K562 (cell line): ENCODE measurements at regions not wholly inside any gene's neighbourhood (a gene's known extent, or its start where the extent isn't known, plus 50 kb on each side); places are given as distances from the start of the nearest gene placed in this dataset.

Source experiments
- ATAC-seq: fragments of 200-7000 bp; cut with Tn5 transposase; 3 replicates; pipeline ENCODE4 v1.9.1; 2020; ENCODE audit warnings: moderate library complexity
- BruUV-seq: library from RNA; stranded (reverse); fragments of 400-500 nt; replicated peaks from 2 replicates; lab custom pipeline; 2021; lab: Mats Ljungman, UMichigan
- CTCF ChIA-PET: fragments of 300-600 bp; formaldehyde crosslinking; extraction: SDS; loops from one replicate; lab custom pipeline; 2021; ENCODE audit warnings: low intra/inter-chr PET ratio; lab: Yijun Ruan, JAX
- POLR2A ChIA-PET: fragments of 300-600, 350-650 bp; sonication (Branson Sonifier 250); formaldehyde crosslinking; extraction: SDS; loops from one replicate; lab custom pipeline; 2021; ENCODE audit warnings: antibody characterized with exemption, inconsistent platforms; lab: Yijun Ruan, JAX
- DNase-seq, 4 experiments: peaks; one replicate each; pipeline versions ENCODE4 v3.0.0 to v3.0.0-alpha.2; 2011 to 2018; ENCODE audit warnings: low spot score in 3 of 4, mixed read lengths in 3 of 4; ENCODE audit errors: extremely low read depth in 1 of 4
- FAIRE-seq: peaks from 2 replicates; lab custom pipeline; 2011; peaks lifted over from hg19 to GRCh38; lab: Jason Lieb, UNC
- H2AFZ ChIP-seq: 2 replicates; pipeline ENCODE4 v1.6.0; 2011; ENCODE audit warnings: low read depth, low read length, control low read depth, inconsistent platforms
- H3K27ac ChIP-seq: fragments of 200-600 bp; 3 replicates; pipeline ENCODE4 v1.8.0; 2011; ENCODE audit warnings: low read depth, mild to moderate bottlenecking, control low read depth, inconsistent platforms, low read length, moderate library complexity, mixed read lengths; ENCODE audit errors: extremely low read depth
- H3K27me3 ChIP-seq, 2 experiments: fragments of 300-600 bp in 1 of 2; 2 replicates in 1 of 2; 3 replicates in 1 of 2; pipeline versions ENCODE4 v1.6.0 to v1.8.0; 2011; ENCODE audit warnings: inconsistent platforms in 2 of 2, low read length in 2 of 2, mild to moderate bottlenecking in 1 of 2, mixed read lengths in 1 of 2, moderate library complexity in 1 of 2; ENCODE audit not compliant: control insufficient read depth in 2 of 2, insufficient read depth in 2 of 2
- H3K36me3 ChIP-seq: fragments of 300-600 bp; 3 replicates; pipeline ENCODE4 v1.8.0; 2011; ENCODE audit warnings: mild to moderate bottlenecking, low read length, inconsistent platforms; ENCODE audit not compliant: control insufficient read depth, insufficient read depth
- H3K4me1 ChIP-seq, 2 experiments: fragments of 200-600 bp in 1 of 2; replicated peaks in 1 of 2; 2 replicates in 1 of 2; 3 replicates in 1 of 2; pipeline versions ENCODE4 v1.5.1 to v1.8.0; 2011; ENCODE audit warnings: inconsistent platforms in 2 of 2, low read length in 2 of 2, mild to moderate bottlenecking in 1 of 2, mixed read lengths in 1 of 2, moderate library complexity in 1 of 2; ENCODE audit not compliant: control insufficient read depth in 2 of 2, insufficient read depth in 2 of 2
- H3K4me2 ChIP-seq: 2 replicates; pipeline ENCODE4 v1.6.1; 2011; ENCODE audit warnings: low read length, control low read depth, inconsistent platforms, mixed read lengths; ENCODE audit not compliant: insufficient read depth
- H3K4me3 ChIP-seq: fragments of 200-600 bp; sonication (generic), shearing (Covaris generic); 2 replicates; pipeline ENCODE4 v1.5.1; 2016; ENCODE audit warnings: control low read depth, inconsistent platforms
- H3K79me2 ChIP-seq: fragments of 200-600 bp; 3 replicates; pipeline ENCODE4 v1.8.0; 2011; ENCODE audit warnings: low read length, inconsistent platforms; ENCODE audit not compliant: control insufficient read depth, insufficient read depth
- H3K9ac ChIP-seq, 2 experiments: 2 replicates each; pipeline versions ENCODE4 v1.6.0 to v1.6.1; 2011; ENCODE audit warnings: low read depth in 2 of 2, low read length in 2 of 2, control low read depth in 1 of 2, inconsistent platforms in 1 of 2, mild to moderate bottlenecking in 1 of 2, mixed read lengths in 1 of 2; ENCODE audit not compliant: insufficient read depth in 1 of 2
- H3K9me1 ChIP-seq: one replicate; pipeline ENCODE4 v1.6.0; 2011; ENCODE audit warnings: inconsistent platforms, mild to moderate bottlenecking, low read length, moderate library complexity; ENCODE audit not compliant: control insufficient read depth, insufficient read depth
- H3K9me3 ChIP-seq: replicated peaks from 2 replicates; pipeline ENCODE4 v1.5.1; 2011; ENCODE audit warnings: low read depth, low read length, inconsistent platforms; ENCODE audit not compliant: control insufficient read depth, insufficient read depth
- H4K20me1 ChIP-seq: replicated peaks from 2 replicates; pipeline ENCODE4 v1.6.1; 2011; ENCODE audit warnings: low read length, inconsistent platforms, mixed read lengths; ENCODE audit not compliant: control insufficient read depth, insufficient read depth
- ARHGAP35 ChIP-seq: fragments of 450-650 bp; IDR thresholded peaks from 2 replicates; pipeline ENCODE4 v1.6.1; 2018; ENCODE audit not compliant: partially characterized antibody
- ATF2 ChIP-seq: sonication (generic); formaldehyde crosslinking; IDR thresholded peaks from 2 replicates; pipeline ENCODE4 v1.8.1; 2022; ENCODE audit warnings: missing genetic modification reagents
- ATF4 ChIP-seq: fragments of 450-650 bp; formaldehyde crosslinking; IDR thresholded peaks from 2 replicates; pipeline ENCODE4 v1.4.0; 2022; ENCODE audit warnings: mild to moderate bottlenecking, moderate library complexity
- MAFF ChIP-seq: IDR thresholded peaks from 2 replicates; pipeline ENCODE4 v1.6.1; 2012; ENCODE audit warnings: low read length, improper control_type of control experiment
- MAFG ChIP-seq: fragments of 450-650 bp; conservative IDR thresholded peaks from 2 replicates; pipeline ENCODE4 v1.6.1; 2016; ENCODE audit warnings: missing genetic modification characterization, missing compliant biosample characterization
- MAFK ChIP-seq: IDR thresholded peaks from 2 replicates; pipeline ENCODE4 v1.6.1; 2011; ENCODE audit warnings: low read length, improper control_type of control experiment
- MEIS2 ChIP-seq: fragments of 450-650 bp; IDR thresholded peaks from 2 replicates; pipeline ENCODE4 v1.6.1; 2014; ENCODE audit warnings: mild to moderate bottlenecking; ENCODE audit not compliant: partially characterized antibody
- MXI1 ChIP-seq: IDR thresholded peaks from 2 replicates; pipeline ENCODE4 v1.6.1; 2011; ENCODE audit warnings: low read depth, mild to moderate bottlenecking, improper control_type of control experiment, low read length
- POLR2B ChIP-seq: fragments of 450-650 bp; IDR thresholded peaks from 2 replicates; pipeline ENCODE4 v1.6.1; 2018; ENCODE audit warnings: low read depth; ENCODE audit not compliant: partially characterized antibody
- RB1 ChIP-seq: fragments of 450-650 bp; IDR thresholded peaks from 2 replicates; pipeline ENCODE4 v1.6.1; 2017; ENCODE audit warnings: low read depth, mild to moderate bottlenecking
- ZFPM2 ChIP-seq: fragments of 250-450 bp; sonication (Bioruptor Pico); IDR thresholded peaks from 2 replicates; pipeline ENCODE4 v1.5.1; 2022; ENCODE audit warnings: mild to moderate bottlenecking
- ZNF124 ChIP-seq: sonication (generic); formaldehyde crosslinking; IDR thresholded peaks from 2 replicates; pipeline ENCODE4 v1.8.1; 2022; ENCODE audit warnings: missing genetic modification reagents
- ZNF316 ChIP-seq: fragments of 450-650 bp; IDR thresholded peaks from 2 replicates; pipeline ENCODE4 v1.6.1; 2016
- ZNF57 ChIP-seq: fragments of 450-650 bp; formaldehyde crosslinking; IDR thresholded peaks from 2 replicates; pipeline ENCODE4 v1.4.0; 2020; ENCODE audit warnings: mild to moderate bottlenecking, moderate library complexity
- WGBS: fragments of 100-300 bp; shearing (Covaris generic); methylation state at CpG from one replicate; pipeline ENCODE4 v1.1.6; 2016; ENCODE audit warnings: low coverage, mixed read lengths; ENCODE audit not compliant: insufficient coverage; ENCODE audit errors: missing lambda C conversion rate; 5-methylcytosine and 5-hydroxymethylcytosine counted together
- in situ Hi-C: fragments of 300-500 bp; cut with MboI; formaldehyde crosslinking; loops from 4 replicates; pipeline ENCODE4 v1.15.0; 2018; ENCODE audit warnings: inconsistent platforms, mixed read lengths
- intact Hi-C: fragments of 100-400 bp; cut with micrococcal nuclease; formaldehyde crosslinking; loops from 2 replicates; pipeline ENCODE4 v1.14.2; 2022
- TF ChIP-seq, protein P1 (sequence below), 2 experiments: IDR thresholded peaks; 2 replicates each; pipeline ENCODE4 v1.6.1; 2012; ENCODE audit warnings: improper control_type of control experiment in 2 of 2, low read depth in 2 of 2, low read length in 2 of 2, borderline replicate concordance in 1 of 2

DNA sequence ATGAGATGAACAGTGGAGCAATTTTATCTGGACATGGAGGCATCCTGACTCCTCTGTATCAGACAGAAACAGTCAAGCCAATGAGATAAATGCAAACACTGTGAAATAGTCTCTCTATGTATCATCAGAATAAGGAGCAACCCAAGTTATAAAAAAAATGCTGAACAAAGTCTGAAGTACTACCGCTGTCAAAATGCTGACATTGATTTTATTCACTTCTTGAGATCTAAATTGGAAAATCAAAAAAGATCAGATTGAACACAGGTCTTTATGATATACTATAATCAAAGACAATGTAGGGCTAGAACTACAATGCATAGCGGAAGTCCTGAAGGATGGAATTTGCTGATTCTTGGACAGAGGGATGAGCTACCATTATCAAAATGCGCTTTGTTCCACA, 76.1 kb downstream of the FTHL17 start:
- intact Hi-C loops: no loop called here
- DNase-seq: no peak
- in situ Hi-C loops: no loop called here

DNA sequence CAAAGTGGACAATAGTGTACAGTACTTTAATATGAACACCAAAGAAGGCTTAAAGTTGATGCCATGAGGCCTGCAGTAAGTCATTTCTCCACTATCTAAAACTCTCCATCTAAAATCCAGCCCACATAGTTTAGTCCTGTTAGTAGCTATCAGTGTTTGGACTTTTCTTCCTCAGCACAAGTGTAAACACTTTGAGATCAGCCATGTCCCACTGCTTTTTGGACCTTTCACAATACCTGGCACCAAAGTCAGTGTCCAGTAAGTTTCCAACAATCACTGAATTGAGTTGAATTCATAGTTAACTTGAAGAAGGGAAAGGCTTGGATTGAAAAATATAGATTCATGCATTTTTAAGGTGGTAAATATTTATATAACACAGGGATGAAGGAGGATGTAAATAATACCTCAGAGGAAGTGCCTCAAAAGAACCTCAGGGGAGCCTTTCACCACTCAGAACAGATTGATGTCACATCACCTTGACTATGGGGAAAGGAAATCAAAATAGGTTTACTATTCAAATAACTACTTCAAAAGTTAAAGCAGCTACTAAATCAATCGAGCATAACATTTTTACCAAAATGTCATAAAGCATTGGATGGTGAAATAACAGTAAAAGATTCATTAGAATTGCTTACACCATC, 76.7 kb downstream of the FTHL17 start:
- Histone ChIP-seq H3K27me3 (no peaks in the 10 kb centered on the region; a peak in 3 of 5 replicates), H3K9me3 (no peaks in the 10 kb centered on the region), H3K9ac (no peak overlapping the region), H3K79me2 (no peaks in the 10 kb centered on the region), H3K9me1 (no peaks in the 10 kb centered on the region), H3K4me2 (no peak overlapping the region), H3K4me1 (no peaks in the 10 kb centered on the region), H3K36me3 (no peaks in the 10 kb centered on the region), H3K27ac (no peak overlapping the region), H2AFZ (no peak overlapping the region), H4K20me1 (no peaks in the 10 kb centered on the region), H3K4me3 (no peak overlapping the region)
- BruUV-seq: no TSS peak
- ChIA-PET CTCF (no interaction called here), POLR2A (no interaction called here)
- 0% methylated on average over 1 of the region's 1 CpG for WGBS
- no peak for DNase-seq
- no peak for ATAC-seq
- intact Hi-C loops: no loop called here
- in situ Hi-C loops: no loop called here
- no peak for FAIRE-seq
- TF ChIP-seq MEIS2 (no peak), RB1 (no peak), ZFPM2 (CRISPR knock-in tag) (no peak), ATF2 (CRISPR knock-in tag) (no peak), ATF4 (CRISPR knock-in tag) (no peak), ZNF57 (CRISPR knock-in tag) (no peak), POLR2B (no peak), MXI1 (no peak), ARHGAP35 (no peak)
- TF ChIP-seq, protein P1, sequence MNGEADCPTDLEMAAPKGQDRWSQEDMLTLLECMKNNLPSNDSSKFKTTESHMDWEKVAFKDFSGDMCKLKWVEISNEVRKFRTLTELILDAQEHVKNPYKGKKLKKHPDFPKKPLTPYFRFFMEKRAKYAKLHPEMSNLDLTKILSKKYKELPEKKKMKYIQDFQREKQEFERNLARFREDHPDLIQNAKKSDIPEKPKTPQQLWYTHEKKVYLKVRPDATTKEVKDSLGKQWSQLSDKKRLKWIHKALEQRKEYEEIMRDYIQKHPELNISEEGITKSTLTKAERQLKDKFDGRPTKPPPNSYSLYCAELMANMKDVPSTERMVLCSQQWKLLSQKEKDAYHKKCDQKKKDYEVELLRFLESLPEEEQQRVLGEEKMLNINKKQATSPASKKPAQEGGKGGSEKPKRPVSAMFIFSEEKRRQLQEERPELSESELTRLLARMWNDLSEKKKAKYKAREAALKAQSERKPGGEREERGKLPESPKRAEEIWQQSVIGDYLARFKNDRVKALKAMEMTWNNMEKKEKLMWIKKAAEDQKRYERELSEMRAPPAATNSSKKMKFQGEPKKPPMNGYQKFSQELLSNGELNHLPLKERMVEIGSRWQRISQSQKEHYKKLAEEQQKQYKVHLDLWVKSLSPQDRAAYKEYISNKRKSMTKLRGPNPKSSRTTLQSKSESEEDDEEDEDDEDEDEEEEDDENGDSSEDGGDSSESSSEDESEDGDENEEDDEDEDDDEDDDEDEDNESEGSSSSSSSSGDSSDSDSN (IDR thresholded peaks at IDR 0.05; ENCODE audit: borderline replicate concordance in 1 of 2, low read depth in 2 of 2, low read length in 2 of 2): no peak

More for the DNA sequence above, 76.1 kb downstream of the FTHL17 start:
- Histone ChIP-seq H3K79me2 (no peaks in the 10 kb centered on the region), H3K9ac (no peak overlapping the region), H3K4me3 (no peak overlapping the region), H3K4me2 (no peak overlapping the region), H2AFZ (no peak overlapping the region), H4K20me1 (no peaks in the 10 kb centered on the region), H3K4me1 (no peaks in the 10 kb centered on the region), H3K9me3 (no peaks in the 10 kb centered on the region), H3K27me3 (no peaks in the 10 kb centered on the region; a peak in 2 of 5 replicates), H3K9me1 (no peaks in the 10 kb centered on the region), H3K36me3 (no peaks in the 10 kb centered on the region), H3K27ac (no peak overlapping the region)
- POLR2A ChIA-PET: no interaction called here
- FAIRE-seq: no peak
- TF ChIP-seq MAFG (tag) (peak; percentile 19; the same call in 1 of the 2 replicates), ZNF124 (no peak), MAFF (peak; percentile 35; the same call in 1 of the 2 replicates), ZNF316 (peak; percentile 65), MAFK (peak; percentile 3; the same call in 1 of the 2 replicates)
- CTCF ChIA-PET: no interaction called here
- ATAC-seq: no peak
- no TSS peak for BruUV-seq
- 2% methylated on average over 3 of the region's 3 CpGs for WGBS
